ENCODE measurements at regions not wholly inside any gene's neighbourhood (a gene's known extent, or its start where the extent isn't known, plus 50 kb on each side); places are given as distances from the start of the nearest gene placed in this dataset.

GRCh38 chr7:18437101-18437500 is 58.4 kb upstream of the HDAC9 start:
- intact Hi-C loops (cut with micrococcal nuclease): no loop called here
- H4K91ac ChIP-seq (ENCODE audit: insufficient read depth, low read depth, low read length): no peak overlapping the region
- no peak overlapping the region for H3K4me3 ChIP-seq (ENCODE audit: insufficient read depth, low read depth, low read length)
- H3K27ac ChIP-seq (ENCODE audit: insufficient read depth, low read length): no peak overlapping the region
- POLR2A ChIA-PET (ENCODE audit: unreplicated experiment): no interaction called here
- no peaks in the 10 kb centered on the region for H3K36me3 ChIP-seq (ENCODE audit: control insufficient read depth, insufficient read depth, low read length)
- H2AK5ac ChIP-seq (ENCODE audit: low read depth, low read length): no peak overlapping the region
- dilution Hi-C loops (cut with HindIII; ENCODE audit: low sequenced_read_pairs, unreplicated experiment): no loop called here
- no peak overlapping the region for H3K4me2 ChIP-seq (ENCODE audit: low read depth, low read length)
- H3K27me3 ChIP-seq (ENCODE audit: control insufficient read depth, insufficient read depth, low read length): no peaks in the 10 kb centered on the region
- no peak overlapping the region for H2BK5ac ChIP-seq (ENCODE audit: low read depth, low read length, poor library complexity, severe bottlenecking)
- H3K4me1 ChIP-seq (ENCODE audit: control insufficient read depth, insufficient read depth, low read length): peaks cover 2% of the 10 kb centered on the region; the same call in 1 of the 2 replicates
- no peak overlapping the region for H2BK15ac ChIP-seq (ENCODE audit: low read depth, low read length)
- no peaks in the 10 kb centered on the region for H4K20me1 ChIP-seq (ENCODE audit: insufficient read depth, low read length)
- H3K9ac ChIP-seq (ENCODE audit: low read depth, low read length): no peak overlapping the region
- no peak overlapping the region for H4K5ac ChIP-seq (ENCODE audit: low read depth, low read length)
- BruUV-seq (replicated peaks): no TSS peak
- H3K4ac ChIP-seq (ENCODE audit: low read depth, low read length): no peak overlapping the region
- DNase-seq (peak; percentile 84), ATAC-seq (ENCODE audit: low read depth) (peak; percentile 49)
- H3K14ac ChIP-seq (replicated peaks; ENCODE audit: low read depth, low read length): no peak overlapping the region
- no peaks in the 10 kb centered on the region for H3K9me1 ChIP-seq (ENCODE audit: insufficient read depth, low read length)
- no peak overlapping the region for H3K56ac ChIP-seq (ENCODE audit: extremely low read depth, insufficient read depth, low read length)
- no CpG with 5 or more reads among the region's 1 CpG for WGBS, 2 experiments (ENCODE audit: extremely low coverage in 2 of 2, insufficient read length in 1 of 2)
- no peaks in the 10 kb centered on the region for H3K9me3 ChIP-seq (ENCODE audit: control insufficient read depth, insufficient read depth, low read length)
- no peak overlapping the region for H3K23ac ChIP-seq (ENCODE audit: low read depth, low read length)
- no peak overlapping the region for H2AFZ ChIP-seq (replicated peaks; ENCODE audit: low read length, poor library complexity)
- CTCF ChIA-PET: interaction anchor here (0.6 kb wide), 1 partner anchor 47 kb away, joined by 3 read pairs; no protein-coding TSS in a partner anchor
- H4K8ac ChIP-seq (ENCODE audit: low read depth in 2 of 2, low read length in 2 of 2): no peak overlapping the region
- TF ChIP-seq MAFK (IDR thresholded peaks at IDR 0.05; ENCODE audit: low read depth, low read length) (no peak), CEBPB (IDR thresholded peaks at IDR 0.05; ENCODE audit: low read depth, low read length) (peak; percentile 59; the same call in 1 of the 2 replicates)
- H3K79me1 ChIP-seq (ENCODE audit: low read depth in 1 of 2, low read length in 2 of 2): no peaks in the 10 kb centered on the region
- in situ Hi-C loops (cut with MboI; ENCODE audit: low sequenced_read_pairs): no loop called here
- H3K18ac ChIP-seq (ENCODE audit: low read depth, low read length): no peak overlapping the region
- no peak overlapping the region for H2BK120ac ChIP-seq (ENCODE audit: low read depth, low read length)
- no peak overlapping the region for H2BK20ac ChIP-seq (ENCODE audit: low read depth, low read length)
- no peak overlapping the region for H2AK9ac ChIP-seq (replicated peaks; ENCODE audit: low read depth, low read length, poor library complexity)

Measured in IMR-90 (cell line).